ENCODE measurements at regions not wholly inside any gene's neighbourhood (a gene's known extent, or its start where the extent isn't known, plus 50 kb on each side); places are given as distances from the start of the nearest gene placed in this dataset.

DNA sequence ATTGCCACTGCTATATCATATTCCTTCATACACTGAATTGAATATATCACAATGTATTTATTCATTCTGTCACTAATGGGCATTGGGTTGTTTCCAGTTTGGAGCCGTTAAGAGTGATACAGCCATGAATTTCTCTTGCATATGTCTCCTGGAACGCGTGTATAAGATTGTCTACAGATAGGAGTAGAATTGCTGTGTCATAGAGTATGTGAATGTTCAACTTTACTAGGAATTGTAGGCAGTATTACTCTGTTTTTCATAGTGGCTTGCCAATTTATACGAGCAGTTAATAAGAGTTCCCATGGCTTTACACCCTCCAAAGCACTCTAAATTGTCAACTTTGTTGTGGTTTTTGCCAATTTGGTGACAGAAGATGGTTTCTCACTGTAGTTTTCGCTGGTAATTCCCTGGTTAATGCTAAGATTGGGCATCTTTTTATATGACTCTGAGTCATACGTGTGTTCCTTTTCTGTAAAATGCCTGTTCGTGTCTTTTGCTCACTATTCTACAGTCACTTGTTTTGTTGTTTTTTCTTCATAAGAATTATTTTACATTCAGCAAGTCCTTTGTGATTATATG is 136.1 kb upstream of the LIPC start:
- TF ChIP-seq EP300 (IDR thresholded peaks at IDR 0.05), result no peak
- TF ChIP-seq, protein P1, sequence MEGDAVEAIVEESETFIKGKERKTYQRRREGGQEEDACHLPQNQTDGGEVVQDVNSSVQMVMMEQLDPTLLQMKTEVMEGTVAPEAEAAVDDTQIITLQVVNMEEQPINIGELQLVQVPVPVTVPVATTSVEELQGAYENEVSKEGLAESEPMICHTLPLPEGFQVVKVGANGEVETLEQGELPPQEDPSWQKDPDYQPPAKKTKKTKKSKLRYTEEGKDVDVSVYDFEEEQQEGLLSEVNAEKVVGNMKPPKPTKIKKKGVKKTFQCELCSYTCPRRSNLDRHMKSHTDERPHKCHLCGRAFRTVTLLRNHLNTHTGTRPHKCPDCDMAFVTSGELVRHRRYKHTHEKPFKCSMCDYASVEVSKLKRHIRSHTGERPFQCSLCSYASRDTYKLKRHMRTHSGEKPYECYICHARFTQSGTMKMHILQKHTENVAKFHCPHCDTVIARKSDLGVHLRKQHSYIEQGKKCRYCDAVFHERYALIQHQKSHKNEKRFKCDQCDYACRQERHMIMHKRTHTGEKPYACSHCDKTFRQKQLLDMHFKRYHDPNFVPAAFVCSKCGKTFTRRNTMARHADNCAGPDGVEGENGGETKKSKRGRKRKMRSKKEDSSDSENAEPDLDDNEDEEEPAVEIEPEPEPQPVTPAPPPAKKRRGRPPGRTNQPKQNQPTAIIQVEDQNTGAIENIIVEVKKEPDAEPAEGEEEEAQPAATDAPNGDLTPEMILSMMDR (IDR thresholded peaks at IDR 0.05), result no peak
